H9 (cell line): ENCODE measurements at regions not wholly inside any gene's neighbourhood (a gene's known extent, or its start where the extent isn't known, plus 50 kb on each side); places are given as distances from the start of the nearest gene placed in this dataset.

ENCODE experiments used
- DNase-seq: peaks from one replicate; pipeline ENCODE4 v3.0.0-alpha.2; 2017
- H2AFZ ChIP-seq: one replicate; pipeline ENCODE4 v1.6.1; 2013; ENCODE audit warnings: mild to moderate bottlenecking, low read length, control low read depth, moderate library complexity
- H2AK5ac ChIP-seq: 2 replicates; pipeline ENCODE4 v1.6.1; 2013; ENCODE audit warnings: low read length, control low read depth, mixed read lengths; ENCODE audit not compliant: insufficient read length
- H2BK120ac ChIP-seq: one replicate; pipeline ENCODE4 v1.6.1; 2013; ENCODE audit warnings: low read depth, mild to moderate bottlenecking, low read length, control low read depth, inconsistent platforms; ENCODE audit not compliant: poor library complexity, severe bottlenecking
- H2BK12ac ChIP-seq: 2 replicates; pipeline ENCODE4 v1.6.1; 2013; ENCODE audit warnings: low read length, control low read depth, mixed read lengths, low read depth; ENCODE audit not compliant: insufficient read length
- H2BK15ac ChIP-seq: 2 replicates; pipeline ENCODE4 v1.6.1; 2013; ENCODE audit warnings: low read depth, low read length, control low read depth
- H2BK20ac ChIP-seq: one replicate; pipeline ENCODE4 v1.6.1; 2013; ENCODE audit warnings: low read depth, mild to moderate bottlenecking, low read length, control low read depth, inconsistent platforms; ENCODE audit not compliant: poor library complexity, severe bottlenecking
- H2BK5ac ChIP-seq: 2 replicates; pipeline ENCODE4 v1.6.1; 2013; ENCODE audit warnings: low read length, control low read depth, mixed read lengths; ENCODE audit not compliant: insufficient read length
- H3K14ac ChIP-seq: 2 replicates; pipeline ENCODE4 v1.6.1; 2013; ENCODE audit warnings: low read length, control low read depth; ENCODE audit not compliant: insufficient read depth
- H3K18ac ChIP-seq: 2 replicates; pipeline ENCODE4 v1.6.1; 2013; ENCODE audit warnings: low read depth, mild to moderate bottlenecking, mixed read lengths, low read length, control low read depth; ENCODE audit not compliant: insufficient read length
- H3K23ac ChIP-seq: 2 replicates; pipeline ENCODE4 v1.6.1; 2013; ENCODE audit warnings: low read length, control low read depth, mixed read lengths, low read depth; ENCODE audit not compliant: insufficient read length
- H3K23me2 ChIP-seq: 2 replicates; pipeline ENCODE4 v1.6.1; 2013; ENCODE audit warnings: low read depth, mild to moderate bottlenecking, mixed read lengths, low read length, control low read depth; ENCODE audit not compliant: insufficient read length, poor library complexity, severe bottlenecking
- H3K27ac ChIP-seq: 2 replicates; pipeline ENCODE4 v1.5.1; 2013; ENCODE audit warnings: low read length, control low read depth, mixed read lengths, low read depth; ENCODE audit not compliant: insufficient read length
- H3K27me3 ChIP-seq: 2 replicates; pipeline ENCODE4 v1.6.1; 2013; ENCODE audit warnings: low read length, control low read depth, inconsistent platforms; ENCODE audit not compliant: insufficient read depth
- H3K4ac ChIP-seq: 2 replicates; pipeline ENCODE4 v1.6.1; 2013; ENCODE audit warnings: low read depth, mild to moderate bottlenecking, control low read depth, inconsistent platforms, low read length, moderate library complexity
- H3K4me1 ChIP-seq: 2 replicates; pipeline ENCODE4 v1.6.1; 2013; ENCODE audit warnings: low read length, control low read depth, inconsistent platforms; ENCODE audit not compliant: insufficient read depth
- H3K4me2 ChIP-seq: 2 replicates; pipeline ENCODE4 v1.6.1; 2013; ENCODE audit warnings: low read length, control low read depth, mixed read lengths; ENCODE audit not compliant: insufficient read length, insufficient read depth
- H3K56ac ChIP-seq: 2 replicates; pipeline ENCODE4 v1.6.1; 2013; ENCODE audit warnings: low read depth, mild to moderate bottlenecking, mixed read lengths, low read length, control low read depth; ENCODE audit not compliant: insufficient read length
- H3K79me1 ChIP-seq: 2 replicates; pipeline ENCODE4 v1.6.1; 2013; ENCODE audit warnings: low read depth, mild to moderate bottlenecking, moderate library complexity, low read length, control low read depth, inconsistent platforms; ENCODE audit not compliant: insufficient read depth, poor library complexity, severe bottlenecking
- H3K79me2 ChIP-seq: 2 replicates; pipeline ENCODE4 v1.6.1; 2013; ENCODE audit warnings: low read length, control low read depth, inconsistent platforms; ENCODE audit not compliant: insufficient read depth
- H3K9ac ChIP-seq: 2 replicates; pipeline ENCODE4 v1.6.1; 2013; ENCODE audit warnings: low read length, control low read depth, mixed read lengths; ENCODE audit not compliant: insufficient read length; ENCODE audit errors: extremely low read depth
- H3K9me3 ChIP-seq: one replicate; pipeline ENCODE4 v1.6.1; 2013; ENCODE audit warnings: low read depth, low read length, inconsistent platforms; ENCODE audit not compliant: control insufficient read depth
- H3T11ph ChIP-seq: one replicate; pipeline ENCODE4 v1.6.1; 2013; ENCODE audit warnings: mild to moderate bottlenecking, low read length, control low read depth, inconsistent platforms
- H4K20me1 ChIP-seq: one replicate; pipeline ENCODE4 v1.6.1; 2013; ENCODE audit not compliant: control insufficient read depth, insufficient read length, insufficient read depth
- H4K5ac ChIP-seq: 2 replicates; pipeline ENCODE4 v1.6.1; 2013; ENCODE audit warnings: low read depth, mild to moderate bottlenecking, mixed read lengths, low read length, control low read depth; ENCODE audit not compliant: insufficient read length
- H4K8ac ChIP-seq: replicated peaks from 2 replicates; pipeline ENCODE4 v1.6.1; 2013; ENCODE audit warnings: low read length, control low read depth, mixed read lengths, low read depth; ENCODE audit not compliant: insufficient read length
- H4K91ac ChIP-seq: 2 replicates; pipeline ENCODE4 v1.6.1; 2013; ENCODE audit warnings: low read depth, mild to moderate bottlenecking, moderate library complexity, mixed read lengths, low read length, control low read depth; ENCODE audit not compliant: insufficient read length
- H3K27ac Mint-ChIP-seq, 3 experiments: 2 replicates in 2 of 3; 3 replicates in 1 of 3; pipeline ENCODE4 v1.8.0; 2020 to 2021; ENCODE audit warnings: mixed read lengths in 3 of 3, mild to moderate bottlenecking in 1 of 3, moderate library complexity in 1 of 3
- H3K27me3 Mint-ChIP-seq: 2 replicates; pipeline ENCODE4 v1.8.0; 2021; ENCODE audit warnings: low read depth, mild to moderate bottlenecking, moderate library complexity, mixed read lengths
- H3K36me3 Mint-ChIP-seq, 3 experiments: 2 replicates in 2 of 3; 3 replicates in 1 of 3; pipeline ENCODE4 v1.8.0; 2020 to 2021; ENCODE audit warnings: low read depth in 3 of 3, mixed read lengths in 3 of 3; ENCODE audit not compliant: insufficient read depth in 1 of 3
- H3K4me1 Mint-ChIP-seq, 2 experiments: 2 replicates each; pipeline ENCODE4 v1.8.0; 2020; ENCODE audit warnings: mixed read lengths in 2 of 2
- H3K4me3 Mint-ChIP-seq, 2 experiments: 2 replicates in 1 of 2; 3 replicates in 1 of 2; pipeline ENCODE4 v1.8.0; 2020 to 2021; ENCODE audit warnings: mild to moderate bottlenecking in 2 of 2, mixed read lengths in 2 of 2, moderate library complexity in 1 of 2
- H3K9me3 Mint-ChIP-seq, 2 experiments: 2 replicates in 1 of 2; 3 replicates in 1 of 2; pipeline ENCODE4 v1.8.0; 2020; ENCODE audit warnings: mild to moderate bottlenecking in 2 of 2, mixed read lengths in 2 of 2, moderate library complexity in 1 of 2
- WGBS: extraction: QIAGEN DNeasy Blood & Tissue Kit; methylation state at CpG from one replicate; pipeline ENCODE4 v1.1.7; 2013; ENCODE audit warnings: missing lambda C conversion rate, low lambda C conversion rate, mixed read lengths; ENCODE audit not compliant: insufficient read length; ENCODE audit errors: extremely low coverage; 5-methylcytosine and 5-hydroxymethylcytosine counted together
- TF ChIP-seq, protein P1 (sequence below): fragments of 200-600 bp; sonication (generic); conservative IDR thresholded peaks from 3 replicates; pipeline ENCODE4 v1.8.0; 2021; ENCODE audit warnings: antibody characterized with exemption, mild to moderate bottlenecking

DNA sequence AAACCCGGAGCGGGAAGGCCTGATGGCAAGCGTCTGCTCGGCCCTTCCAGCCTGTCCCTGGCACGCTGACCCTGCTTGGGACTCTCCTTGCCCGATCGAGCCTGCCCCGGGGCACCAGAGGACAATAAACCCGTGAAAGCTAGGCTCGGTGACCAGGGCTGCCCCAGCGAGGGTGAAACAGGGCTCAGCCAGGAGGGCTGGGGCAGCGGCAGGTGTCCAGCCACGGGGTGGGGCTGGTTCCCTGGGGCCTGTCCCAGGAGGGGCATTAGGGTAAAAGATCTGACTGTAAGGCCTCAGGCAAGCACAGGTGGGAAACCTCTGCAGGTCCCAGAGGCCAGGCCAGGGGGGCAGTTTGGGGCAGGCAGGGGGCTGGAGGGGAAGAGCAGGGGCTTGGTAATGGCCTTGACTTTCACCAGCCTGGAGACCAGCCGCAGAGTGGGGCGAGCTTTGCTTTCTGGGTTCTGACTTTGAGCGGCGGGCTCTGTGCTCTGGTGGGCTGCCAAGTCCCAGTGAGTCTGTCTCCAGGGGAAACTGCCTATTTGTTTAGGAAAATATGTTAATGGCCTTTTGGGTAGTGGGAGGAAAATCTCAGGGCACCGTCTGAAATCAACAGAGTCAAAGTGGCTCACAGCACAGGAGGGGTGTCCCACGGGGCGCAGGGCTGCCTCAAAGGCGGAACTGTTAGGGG lies 68.2 kb upstream of the INPP5A start:
- H3K27me3 ChIP-seq, result no peaks in the 10 kb centered on the region
- H3K23me2 ChIP-seq, result no peaks in the 10 kb centered on the region
- H4K91ac ChIP-seq, result no peak overlapping the region
- no peak overlapping the region for H3K56ac ChIP-seq
- Mint-ChIP-seq H3K36me3 (peaks cover 0 to 4% (median 3%) of the 10 kb centered on the region in 3 experiments; a peak in 3 of 7 replicates), H3K27ac (0 out of 7 replicates have a peak overlapping the region, but pooled peaks of 1 of the 3 experiments have one; percentile 9), H3K9me3 (peaks cover 3 to 8% of the 10 kb centered on the region in 2 experiments; a peak in 3 of 5 replicates), H3K4me1 (peaks cover 3 to 18% of the 10 kb centered on the region in 2 experiments; a peak in 3 of 4 replicates), H3K27me3 (peaks cover 14% of the 10 kb centered on the region), H3K4me3 (no peak overlapping the region; a peak in 1 of 5 replicates)
- no peak overlapping the region for H2BK20ac ChIP-seq
- no CpG with 5 or more reads among the region's 21 CpGs for WGBS
- H3K18ac ChIP-seq, result no peak overlapping the region
- H3K9ac ChIP-seq, result no peak overlapping the region
- no peak overlapping the region for H3K14ac ChIP-seq
- no peak overlapping the region for H2AK5ac ChIP-seq
- H3K79me1 ChIP-seq, result no peaks in the 10 kb centered on the region
- H2BK12ac ChIP-seq, result no peak overlapping the region
- no peak overlapping the region for H4K5ac ChIP-seq
- H2BK15ac ChIP-seq, result no peak overlapping the region
- H3K4me1 ChIP-seq, result no peaks in the 10 kb centered on the region
- H3K4me2 ChIP-seq, result no peak overlapping the region
- H3T11ph ChIP-seq, result no peak overlapping the region
- DNase-seq, result no peak
- no peak overlapping the region for H3K27ac ChIP-seq
- no peaks in the 10 kb centered on the region for H3K9me3 ChIP-seq
- no peak overlapping the region for H2BK5ac ChIP-seq
- TF ChIP-seq, protein P1, sequence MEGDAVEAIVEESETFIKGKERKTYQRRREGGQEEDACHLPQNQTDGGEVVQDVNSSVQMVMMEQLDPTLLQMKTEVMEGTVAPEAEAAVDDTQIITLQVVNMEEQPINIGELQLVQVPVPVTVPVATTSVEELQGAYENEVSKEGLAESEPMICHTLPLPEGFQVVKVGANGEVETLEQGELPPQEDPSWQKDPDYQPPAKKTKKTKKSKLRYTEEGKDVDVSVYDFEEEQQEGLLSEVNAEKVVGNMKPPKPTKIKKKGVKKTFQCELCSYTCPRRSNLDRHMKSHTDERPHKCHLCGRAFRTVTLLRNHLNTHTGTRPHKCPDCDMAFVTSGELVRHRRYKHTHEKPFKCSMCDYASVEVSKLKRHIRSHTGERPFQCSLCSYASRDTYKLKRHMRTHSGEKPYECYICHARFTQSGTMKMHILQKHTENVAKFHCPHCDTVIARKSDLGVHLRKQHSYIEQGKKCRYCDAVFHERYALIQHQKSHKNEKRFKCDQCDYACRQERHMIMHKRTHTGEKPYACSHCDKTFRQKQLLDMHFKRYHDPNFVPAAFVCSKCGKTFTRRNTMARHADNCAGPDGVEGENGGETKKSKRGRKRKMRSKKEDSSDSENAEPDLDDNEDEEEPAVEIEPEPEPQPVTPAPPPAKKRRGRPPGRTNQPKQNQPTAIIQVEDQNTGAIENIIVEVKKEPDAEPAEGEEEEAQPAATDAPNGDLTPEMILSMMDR, result no peak
- H4K8ac ChIP-seq, result no peak overlapping the region
- no peak overlapping the region for H3K23ac ChIP-seq
- no peak overlapping the region for H2BK120ac ChIP-seq
- no peak overlapping the region for H2AFZ ChIP-seq
- no peak overlapping the region for H3K4ac ChIP-seq
- H4K20me1 ChIP-seq, result no peaks in the 10 kb centered on the region
- no peaks in the 10 kb centered on the region for H3K79me2 ChIP-seq
